H1 (cell line): ENCODE measurements at regions not wholly inside any gene's neighbourhood (a gene's known extent, or its start where the extent isn't known, plus 50 kb on each side); places are given as distances from the start of the nearest gene placed in this dataset.

Experiments
- ATF2 ChIP-seq: IDR thresholded peaks from 2 replicates; pipeline ENCODE4 v1.6.1; 2012; ENCODE audit warnings: low read length, inconsistent platforms
- CREB1 ChIP-seq: IDR thresholded peaks from 2 replicates; pipeline ENCODE4 v1.6.1; 2012; ENCODE audit warnings: inconsistent platforms
- EP300 ChIP-seq, 2 experiments: IDR thresholded peaks; 1 replicate in 1 of 2; 2 replicates in 1 of 2; pipeline ENCODE4 v1.6.1; 2011 to 2012; ENCODE audit warnings: low read depth in 2 of 2, low read length in 2 of 2, mild to moderate bottlenecking in 2 of 2, borderline replicate concordance in 1 of 2, inconsistent platforms in 1 of 2, moderate library complexity in 1 of 2
- EZH2 ChIP-seq: fragments of 200-600 bp; sonication (generic); IDR thresholded peaks from 2 replicates; pipeline ENCODE4 v1.7.1; 2012; ENCODE audit warnings: low read depth, mild to moderate bottlenecking, moderate library complexity, low read length, inconsistent platforms; ENCODE audit not compliant: severe bottlenecking
- HDAC2 ChIP-seq, 2 experiments: fragments of 300-600 bp in 1 of 2; sonication (generic) in 1 of 2; IDR thresholded peaks; 2 replicates each; pipeline ENCODE4 v1.6.1; 2011 to 2012; ENCODE audit warnings: low read depth in 2 of 2, low read length in 2 of 2, mild to moderate bottlenecking in 2 of 2, moderate library complexity in 2 of 2, borderline replicate concordance in 1 of 2, inconsistent platforms in 1 of 2
- NRF1 ChIP-seq: IDR thresholded peaks from 2 replicates; pipeline ENCODE4 v1.6.1; 2011; ENCODE audit warnings: mild to moderate bottlenecking, low read depth, low read length, improper control_type of control experiment
- POLR2A ChIP-seq, 2 experiments: IDR thresholded peaks; 1 replicate in 1 of 2; 2 replicates in 1 of 2; pipeline ENCODE4 v1.6.1; 2011; ENCODE audit warnings: low read depth in 2 of 2, low read length in 2 of 2, mild to moderate bottlenecking in 2 of 2; ENCODE audit errors: control extremely low read depth in 1 of 2
- POLR2AphosphoS5 ChIP-seq: IDR thresholded peaks from 2 replicates; pipeline ENCODE4 v1.6.1; 2011; ENCODE audit warnings: low read depth, low read length
- RAD21 ChIP-seq, 2 experiments: IDR thresholded peaks in 1 of 2; conservative IDR thresholded peaks in 1 of 2; 2 replicates each; pipeline ENCODE4 v1.6.1; 2011; ENCODE audit warnings: low read depth in 2 of 2, low read length in 2 of 2, improper control_type of control experiment in 1 of 2, inconsistent platforms in 1 of 2, mild to moderate bottlenecking in 1 of 2, moderate library complexity in 1 of 2
- SRF ChIP-seq: IDR thresholded peaks from 2 replicates; pipeline ENCODE4 v1.6.1; 2011; ENCODE audit warnings: mild to moderate bottlenecking, low read depth, low read length, moderate library complexity
- TBP ChIP-seq: IDR thresholded peaks from 2 replicates; pipeline ENCODE4 v1.6.1; 2011; ENCODE audit warnings: low read depth, low read length, improper control_type of control experiment
- YY1 ChIP-seq: IDR thresholded peaks from 2 replicates; pipeline ENCODE4 v1.6.1; 2011; ENCODE audit warnings: low read depth, mild to moderate bottlenecking, low read length
- TF ChIP-seq, protein P1 (sequence below), 3 experiments: IDR thresholded peaks; 1 replicate in 2 of 3; 2 replicates in 1 of 3; pipeline versions ENCODE4 v1.5.1 to v1.6.1; 2011; ENCODE audit warnings: low read length in 3 of 3, mild to moderate bottlenecking in 3 of 3, inconsistent platforms in 2 of 3, low read depth in 1 of 3, moderate library complexity in 1 of 3; ENCODE audit not compliant: insufficient read depth in 1 of 3; ENCODE audit errors: control extremely low read depth in 1 of 3
- TF ChIP-seq, protein P2 (sequence below): IDR thresholded peaks from 2 replicates; pipeline ENCODE4 v1.6.1; 2011; ENCODE audit warnings: low read length, improper control_type of control experiment

- TF ChIP-seq EP300 (IDR thresholded peaks at IDR 0.05; ENCODE audit: borderline replicate concordance in 1 of 2, low read depth in 2 of 2, low read length in 2 of 2), result no peak
- no peak for TF ChIP-seq POLR2A (IDR thresholded peaks at IDR 0.05; ENCODE audit: control extremely low read depth in 1 of 2, low read depth in 2 of 2, low read length in 2 of 2)
- TF ChIP-seq, protein P1, sequence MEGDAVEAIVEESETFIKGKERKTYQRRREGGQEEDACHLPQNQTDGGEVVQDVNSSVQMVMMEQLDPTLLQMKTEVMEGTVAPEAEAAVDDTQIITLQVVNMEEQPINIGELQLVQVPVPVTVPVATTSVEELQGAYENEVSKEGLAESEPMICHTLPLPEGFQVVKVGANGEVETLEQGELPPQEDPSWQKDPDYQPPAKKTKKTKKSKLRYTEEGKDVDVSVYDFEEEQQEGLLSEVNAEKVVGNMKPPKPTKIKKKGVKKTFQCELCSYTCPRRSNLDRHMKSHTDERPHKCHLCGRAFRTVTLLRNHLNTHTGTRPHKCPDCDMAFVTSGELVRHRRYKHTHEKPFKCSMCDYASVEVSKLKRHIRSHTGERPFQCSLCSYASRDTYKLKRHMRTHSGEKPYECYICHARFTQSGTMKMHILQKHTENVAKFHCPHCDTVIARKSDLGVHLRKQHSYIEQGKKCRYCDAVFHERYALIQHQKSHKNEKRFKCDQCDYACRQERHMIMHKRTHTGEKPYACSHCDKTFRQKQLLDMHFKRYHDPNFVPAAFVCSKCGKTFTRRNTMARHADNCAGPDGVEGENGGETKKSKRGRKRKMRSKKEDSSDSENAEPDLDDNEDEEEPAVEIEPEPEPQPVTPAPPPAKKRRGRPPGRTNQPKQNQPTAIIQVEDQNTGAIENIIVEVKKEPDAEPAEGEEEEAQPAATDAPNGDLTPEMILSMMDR (IDR thresholded peaks at IDR 0.05; ENCODE audit: control extremely low read depth in 1 of 3, insufficient read depth in 1 of 3, low read depth in 1 of 3, low read length in 3 of 3), result no peak
- no peak for TF ChIP-seq HDAC2 (IDR thresholded peaks at IDR 0.05; ENCODE audit: borderline replicate concordance in 1 of 2, low read depth in 2 of 2, low read length in 2 of 2)
- TF ChIP-seq NRF1, result no peak
- no peak for TF ChIP-seq TBP
- TF ChIP-seq RAD21 (IDR thresholded peaks at IDR 0.05 in 1 of 2, conservative IDR thresholded peaks at IDR 0.05 in 1 of 2; ENCODE audit: low read depth in 2 of 2, low read length in 2 of 2), result no peak
- TF ChIP-seq CREB1, result no peak
- no peak for TF ChIP-seq EZH2
- TF ChIP-seq, protein P2, sequence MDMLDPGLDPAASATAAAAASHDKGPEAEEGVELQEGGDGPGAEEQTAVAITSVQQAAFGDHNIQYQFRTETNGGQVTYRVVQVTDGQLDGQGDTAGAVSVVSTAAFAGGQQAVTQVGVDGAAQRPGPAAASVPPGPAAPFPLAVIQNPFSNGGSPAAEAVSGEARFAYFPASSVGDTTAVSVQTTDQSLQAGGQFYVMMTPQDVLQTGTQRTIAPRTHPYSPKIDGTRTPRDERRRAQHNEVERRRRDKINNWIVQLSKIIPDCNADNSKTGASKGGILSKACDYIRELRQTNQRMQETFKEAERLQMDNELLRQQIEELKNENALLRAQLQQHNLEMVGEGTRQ, result no peak
- TF ChIP-seq SRF, result no peak
- no peak for TF ChIP-seq YY1
- no peak for TF ChIP-seq POLR2AphosphoS5
- no peak for TF ChIP-seq ATF2
These were observed 85.0 kb upstream of the LOC128125822 start for GRCh38 chr6:63487103-63487813.
